ENCODE measurements at regions not wholly inside any gene's neighbourhood (a gene's known extent, or its start where the extent isn't known, plus 50 kb on each side); places are given as distances from the start of the nearest gene placed in this dataset.
"Not testable (repeated sequence)": the region's sequence is repeated elsewhere in the genome, so short reads cannot be mapped to it uniquely, and the experiment has no call there.

GRCh38 chr1:120233661-120234018 is 57.3 kb upstream of the SEC22B start:
- DNase-seq (ENCODE audit: low spot score), result not testable (repeated sequence)

- DNase-seq (ENCODE audit: low spot score), result not testable (repeated sequence)
Measured at GRCh38 chr1:120232834-120233660, 56.7 kb upstream of the SEC22B start.

DNA sequence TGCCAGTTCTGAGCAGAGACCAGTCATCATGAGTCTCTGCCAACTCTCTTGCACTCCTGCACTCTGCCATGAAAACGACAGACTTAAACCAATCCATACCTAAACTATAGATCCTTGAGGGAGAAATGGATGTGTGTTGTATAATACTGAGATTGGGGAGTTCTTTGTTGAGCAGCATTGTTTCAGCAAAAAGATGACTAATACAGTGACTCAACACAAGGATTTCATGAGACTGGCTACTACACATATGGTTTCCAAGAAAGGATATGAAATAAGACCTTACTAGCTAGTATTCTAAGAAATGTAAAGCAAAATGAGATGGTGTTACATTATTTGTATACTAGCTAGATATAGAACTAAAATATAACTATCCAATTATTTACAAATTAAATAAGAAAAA is 53.5 kb upstream of the SEC22B start:
- not testable (repeated sequence) for DNase-seq (ENCODE audit: low spot score)
